Colonic mucosa (tissue), 4 donors: ENCODE measurements at regions not wholly inside any gene's neighbourhood (a gene's known extent, or its start where the extent isn't known, plus 50 kb on each side); places are given as distances from the start of the nearest gene placed in this dataset.
"Not testable (repeated sequence)": the region's sequence is repeated elsewhere in the genome, so short reads cannot be mapped to it uniquely, and the experiment has no call there.

Experiments used
- DNase-seq: peaks from one replicate; pipeline ENCODE4 v3.0.0-alpha.2; 2020
- H3K27ac ChIP-seq: fragments of 200-600 bp; one replicate; pipeline ENCODE4 v1.8.0; 2021
- H3K27me3 ChIP-seq: fragments of 200-600 bp; one replicate; pipeline ENCODE4 v1.8.0; 2021
- H3K36me3 ChIP-seq: fragments of 200-600 bp; one replicate; pipeline ENCODE4 v1.8.0; 2021
- H3K4me1 ChIP-seq: fragments of 200-600 bp; one replicate; pipeline ENCODE4 v1.8.0; 2021; ENCODE audit warnings: mild to moderate bottlenecking
- H3K4me3 ChIP-seq: fragments of 200-600 bp; one replicate; pipeline ENCODE4 v1.8.0; 2021
- H3K9ac ChIP-seq, 2 donors: one replicate each; pipeline ENCODE4 v1.7.0; 2013; ENCODE audit warnings: control low read depth in 2 of 2, low read depth in 2 of 2, low read length in 2 of 2
- H3K9me3 ChIP-seq: fragments of 200-600 bp; one replicate; pipeline ENCODE4 v1.8.0; 2021
- intact Hi-C: fragments of 100-400 bp; cut with DNase I; formaldehyde crosslinking; loops from one replicate; pipeline ENCODE4 v1.14.1; 2022
- TF ChIP-seq, protein P1 (sequence below): fragments of 200-600 bp; IDR thresholded peaks from one replicate; pipeline ENCODE4 v1.8.0; 2022; ENCODE audit warnings: antibody characterized with exemption, mild to moderate bottlenecking
- donor health status: healthy.
- donor health status: DM: no; HTN: no; CAD: no.
- donor health status: DM: no; HTN: no; CAD: no.

DNA sequence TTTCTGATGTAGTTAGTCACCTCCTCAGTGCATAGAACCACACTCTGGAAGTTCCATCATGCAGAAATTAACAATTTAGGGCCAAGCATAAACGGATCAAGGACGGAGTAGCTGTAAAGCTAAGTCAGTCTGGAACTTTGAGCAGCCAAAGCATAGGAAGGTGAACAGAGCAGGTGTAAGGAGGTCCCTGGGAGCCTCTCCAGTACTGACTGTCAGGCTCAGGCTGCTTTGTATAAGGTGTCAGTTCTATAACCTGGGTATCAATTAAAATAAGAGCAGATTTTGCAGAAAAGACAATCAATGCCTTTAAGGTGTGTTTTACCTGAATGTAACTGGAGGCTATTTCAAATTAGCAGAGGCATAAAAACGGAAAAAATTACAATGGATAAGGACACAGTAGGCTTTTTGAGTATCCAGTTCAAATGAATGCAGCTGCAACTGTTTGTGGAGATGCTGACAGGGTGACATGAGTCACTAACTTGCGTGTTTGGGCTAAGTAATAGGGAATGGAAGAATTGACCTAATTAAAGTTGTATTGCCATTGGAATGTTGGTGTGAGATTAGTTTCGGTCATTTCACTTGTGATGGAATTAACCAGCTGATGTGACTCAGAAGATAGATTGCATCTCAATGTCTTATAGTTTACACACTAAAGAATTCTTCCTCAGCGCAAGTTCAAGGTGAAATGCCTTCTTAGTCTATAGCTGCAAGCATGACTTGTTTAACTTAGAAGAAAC, 417.9 kb upstream of the CNTNAP2 start:
- intact Hi-C loops: no loop called here
- no peak for DNase-seq
- Histone ChIP-seq H3K9ac (no peak overlapping the region), H3K4me1 (no peaks in the 10 kb centered on the region), H3K27ac (no peak overlapping the region), H3K27me3 (no peaks in the 10 kb centered on the region), H3K9me3 (no peaks in the 10 kb centered on the region), H3K36me3 (no peaks in the 10 kb centered on the region), H3K4me3 (no peak overlapping the region)
- TF ChIP-seq, protein P1, sequence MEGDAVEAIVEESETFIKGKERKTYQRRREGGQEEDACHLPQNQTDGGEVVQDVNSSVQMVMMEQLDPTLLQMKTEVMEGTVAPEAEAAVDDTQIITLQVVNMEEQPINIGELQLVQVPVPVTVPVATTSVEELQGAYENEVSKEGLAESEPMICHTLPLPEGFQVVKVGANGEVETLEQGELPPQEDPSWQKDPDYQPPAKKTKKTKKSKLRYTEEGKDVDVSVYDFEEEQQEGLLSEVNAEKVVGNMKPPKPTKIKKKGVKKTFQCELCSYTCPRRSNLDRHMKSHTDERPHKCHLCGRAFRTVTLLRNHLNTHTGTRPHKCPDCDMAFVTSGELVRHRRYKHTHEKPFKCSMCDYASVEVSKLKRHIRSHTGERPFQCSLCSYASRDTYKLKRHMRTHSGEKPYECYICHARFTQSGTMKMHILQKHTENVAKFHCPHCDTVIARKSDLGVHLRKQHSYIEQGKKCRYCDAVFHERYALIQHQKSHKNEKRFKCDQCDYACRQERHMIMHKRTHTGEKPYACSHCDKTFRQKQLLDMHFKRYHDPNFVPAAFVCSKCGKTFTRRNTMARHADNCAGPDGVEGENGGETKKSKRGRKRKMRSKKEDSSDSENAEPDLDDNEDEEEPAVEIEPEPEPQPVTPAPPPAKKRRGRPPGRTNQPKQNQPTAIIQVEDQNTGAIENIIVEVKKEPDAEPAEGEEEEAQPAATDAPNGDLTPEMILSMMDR: no peak

DNA sequence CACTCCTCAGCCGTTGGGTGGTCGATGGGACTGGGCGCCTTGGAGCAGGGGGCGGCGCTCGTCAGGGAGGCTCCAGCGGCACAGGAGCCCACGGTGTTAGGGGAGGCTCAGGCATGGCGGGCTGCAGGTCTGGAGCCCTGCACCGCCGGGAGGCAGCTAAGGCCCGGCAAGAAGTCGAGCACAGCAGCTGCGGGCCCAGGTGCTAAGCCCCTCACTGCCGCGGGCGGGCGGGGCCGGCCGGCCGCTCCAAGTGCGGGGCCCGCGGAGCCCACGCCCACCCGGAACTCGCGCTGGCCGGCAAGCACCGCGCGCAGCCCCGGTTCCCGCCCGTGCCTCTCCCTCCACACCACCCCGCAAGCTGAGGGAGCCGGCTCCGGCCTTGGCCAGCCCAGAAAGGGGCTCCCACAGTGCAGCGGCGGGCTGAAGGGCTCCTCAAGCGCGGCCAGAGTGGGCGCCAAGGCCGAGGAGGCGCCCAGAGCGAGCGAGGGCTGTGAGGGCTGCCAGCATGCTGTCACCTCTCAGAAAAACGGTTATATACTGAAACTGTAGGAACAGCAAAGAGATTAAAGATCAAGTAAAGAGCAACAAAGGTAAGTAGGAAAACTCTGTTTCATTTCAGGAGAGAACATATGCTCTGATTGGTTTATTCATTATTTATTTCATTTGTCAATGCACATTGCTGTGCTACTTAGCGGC, 419.0 kb upstream of the CNTNAP2 start:
- H3K4me3 ChIP-seq, H3K36me3 ChIP-seq, H3K27me3 ChIP-seq, DNase-seq, H3K9me3 ChIP-seq, H3K9ac ChIP-seq, H3K27ac ChIP-seq, intact Hi-C loops, H3K4me1 ChIP-seq: not testable (repeated sequence)

GRCh38 chr7:145696071-145696470, 420.5 kb upstream of the CNTNAP2 start:
- no peaks in the 10 kb centered on the region for H3K9me3 ChIP-seq
- no peaks in the 10 kb centered on the region for H3K27me3 ChIP-seq
- no peak for DNase-seq
- no peaks in the 10 kb centered on the region for H3K4me1 ChIP-seq
- no peak overlapping the region for H3K4me3 ChIP-seq
- TF ChIP-seq, protein P1: no peak
- no peak overlapping the region for H3K27ac ChIP-seq
- no peaks in the 10 kb centered on the region for H3K36me3 ChIP-seq
- intact Hi-C loops: no loop called here
- no peak overlapping the region for H3K9ac ChIP-seq

DNA sequence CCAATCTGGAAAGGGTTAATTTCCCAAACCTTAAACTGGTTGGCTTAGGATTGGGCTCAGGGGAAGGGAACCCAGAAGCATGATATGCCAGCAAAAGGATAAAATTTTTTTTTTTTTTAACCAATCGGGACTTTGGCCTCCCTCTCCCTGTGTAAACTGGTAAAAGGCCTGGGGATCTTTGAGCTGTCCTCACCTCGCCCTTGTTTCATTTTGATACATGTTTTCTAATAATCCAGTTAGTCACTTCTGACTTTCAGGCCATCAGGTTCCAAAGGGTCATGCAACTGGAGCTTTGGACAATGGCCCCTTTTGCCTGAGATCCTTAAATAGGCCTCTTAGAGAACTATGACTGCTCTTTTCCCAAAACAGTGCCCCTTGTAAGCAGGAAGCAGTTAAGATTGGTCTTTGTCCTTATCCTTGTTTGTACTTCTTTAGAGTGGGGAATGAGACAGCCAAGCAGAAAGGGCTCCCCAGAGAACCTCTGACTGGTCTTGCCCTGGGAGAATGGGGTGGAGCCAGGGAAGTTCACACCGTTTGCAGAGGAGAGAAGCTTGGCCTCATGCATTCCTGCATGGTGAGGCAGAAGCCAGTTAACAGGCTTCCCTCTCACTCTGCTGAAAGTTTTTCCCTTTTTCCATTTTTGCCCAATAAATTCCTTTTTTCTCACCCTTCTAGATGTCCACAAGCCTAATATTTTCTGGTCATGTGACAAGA, 424.2 kb upstream of the CNTNAP2 start:
- H3K4me3 ChIP-seq: no peak overlapping the region
- H3K9ac ChIP-seq: no peak overlapping the region
- DNase-seq: peak; percentile 27
- no peaks in the 10 kb centered on the region for H3K36me3 ChIP-seq
- intact Hi-C loops: no loop called here
- TF ChIP-seq, protein P1: no peak
- no peak overlapping the region for H3K27ac ChIP-seq
- H3K9me3 ChIP-seq: no peaks in the 10 kb centered on the region
- H3K4me1 ChIP-seq: no peaks in the 10 kb centered on the region
- H3K27me3 ChIP-seq: no peaks in the 10 kb centered on the region

DNA sequence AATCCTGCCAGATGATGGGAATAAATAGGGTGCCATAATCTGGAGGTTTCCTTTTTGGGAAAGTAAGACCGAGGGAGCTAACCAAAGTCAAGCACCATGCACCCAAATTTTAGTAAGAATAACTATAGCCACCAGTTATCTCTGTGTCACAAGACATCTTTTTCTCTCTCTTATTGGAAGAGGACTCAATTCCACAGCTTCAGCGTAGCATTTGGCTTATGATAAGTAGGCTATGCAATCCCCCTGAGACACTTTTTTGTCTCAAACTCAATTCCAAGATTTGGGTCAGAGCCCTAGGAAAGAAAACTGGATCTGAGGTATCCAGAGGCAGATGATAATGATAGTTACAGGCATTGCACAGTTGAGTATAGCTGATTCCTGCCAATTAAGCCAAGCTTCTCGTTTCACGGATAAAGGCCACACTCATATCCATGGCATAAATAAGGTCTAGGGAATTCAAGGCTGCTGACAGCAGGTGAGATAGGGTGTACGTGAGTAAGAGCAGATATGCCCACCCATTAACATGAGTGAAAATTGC, 425.2 kb upstream of the CNTNAP2 start:
- H3K27ac ChIP-seq: no peak overlapping the region
- intact Hi-C loops: no loop called here
- no peak overlapping the region for H3K4me3 ChIP-seq

More for the DNA sequence above, 425.2 kb upstream of the CNTNAP2 start:
- TF ChIP-seq, protein P1: no peak
- Histone ChIP-seq H3K36me3 (no peaks in the 10 kb centered on the region), H3K9me3 (no peaks in the 10 kb centered on the region), H3K4me1 (no peaks in the 10 kb centered on the region), H3K27me3 (no peaks in the 10 kb centered on the region), H3K9ac (no peak overlapping the region)
- no peak for DNase-seq
